Hypothalamus (tissue), 51 donors: ENCODE measurements at regions not wholly inside any gene's neighbourhood (a gene's known extent, or its start where the extent isn't known, plus 50 kb on each side); places are given as distances from the start of the nearest gene placed in this dataset.

ENCODE experiments used
- DNase-seq, 51 donors: peaks; one replicate each; lab custom pipeline; 2025; lab: John Stamatoyannopoulos, UW

GRCh38 chr7:45235905-45236304 lies 78.3 kb downstream of the RAMP3 start:
- DNase-seq: no peak

GRCh38 chr7:45236666-45237065 lies 79.1 kb downstream of the RAMP3 start:
- no peak for DNase-seq

GRCh38 chr7:45237788-45238461 lies 80.3 kb downstream of the RAMP3 start:
- no peak for DNase-seq

DNA sequence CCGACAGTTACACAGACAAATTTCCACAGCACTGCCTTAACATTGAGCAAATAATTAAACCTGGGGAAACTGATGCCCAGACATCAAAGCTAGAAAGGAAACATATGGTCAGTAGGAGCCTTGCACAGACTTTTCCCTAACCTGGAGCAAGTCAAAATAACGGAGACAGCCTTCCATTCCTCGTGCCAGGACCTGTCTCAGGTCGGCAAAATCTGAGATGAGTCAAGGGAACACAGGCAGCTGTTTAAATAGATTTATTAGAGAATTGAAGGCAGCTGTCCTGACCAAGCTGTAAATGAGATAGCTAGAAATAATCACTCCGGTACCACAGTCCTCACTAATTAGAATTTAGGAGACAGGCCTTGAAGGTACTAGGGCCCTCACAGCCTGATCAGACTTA lies 81.2 kb downstream of the RAMP3 start:
- DNase-seq: no peak

DNA sequence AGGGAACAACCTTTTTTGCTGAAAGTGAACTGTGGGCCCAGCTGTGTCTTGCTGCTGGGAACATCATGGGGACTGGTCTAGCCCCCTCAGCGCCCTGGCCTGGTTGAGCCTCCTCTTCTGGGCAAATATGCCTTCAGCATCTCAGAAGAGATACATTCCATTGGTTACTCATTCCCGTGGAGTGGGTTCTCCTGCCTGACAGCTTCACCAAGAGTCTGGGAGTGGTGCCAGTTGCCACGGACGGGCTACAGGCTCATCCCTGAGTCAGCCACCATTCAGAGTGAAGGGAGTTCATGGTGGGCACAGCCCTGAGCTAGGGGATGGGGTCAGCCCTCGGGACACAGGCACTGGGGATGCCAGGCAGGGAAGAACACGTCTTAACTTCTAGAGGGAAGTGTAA lies 81.9 kb downstream of the RAMP3 start:
- DNase-seq: no peak

DNA sequence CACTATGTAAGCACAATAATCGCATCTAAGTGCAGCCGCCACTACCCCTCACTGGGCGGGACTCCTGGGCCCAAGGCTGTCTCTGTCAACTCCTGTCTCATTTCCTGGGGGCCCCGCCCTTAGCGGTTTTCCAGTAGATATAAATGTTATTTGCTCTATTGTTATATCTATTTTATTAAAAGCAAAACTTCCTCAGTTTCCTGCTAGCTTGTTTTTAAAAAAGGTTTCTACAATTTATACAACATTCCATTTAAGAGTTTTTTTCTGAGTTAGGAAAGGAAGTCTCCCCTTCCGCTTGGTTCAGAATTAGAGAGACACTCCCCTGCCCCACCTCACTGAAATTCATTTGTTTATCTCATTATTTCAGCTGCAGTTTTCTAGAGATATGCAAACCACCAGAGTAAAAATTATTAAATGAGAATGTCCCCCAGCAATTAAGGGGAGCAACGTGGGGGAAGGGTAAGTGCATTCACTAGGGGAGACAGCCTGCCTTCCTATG lies 82.7 kb downstream of the RAMP3 start:
- no peak for DNase-seq

- DNase-seq: no peak
Measured at GRCh38 chr7:45240926-45241325, 83.3 kb downstream of the RAMP3 start.

GRCh38 chr7:45241339-45242109 lies 83.9 kb downstream of the RAMP3 start:
- no peak for DNase-seq

DNA sequence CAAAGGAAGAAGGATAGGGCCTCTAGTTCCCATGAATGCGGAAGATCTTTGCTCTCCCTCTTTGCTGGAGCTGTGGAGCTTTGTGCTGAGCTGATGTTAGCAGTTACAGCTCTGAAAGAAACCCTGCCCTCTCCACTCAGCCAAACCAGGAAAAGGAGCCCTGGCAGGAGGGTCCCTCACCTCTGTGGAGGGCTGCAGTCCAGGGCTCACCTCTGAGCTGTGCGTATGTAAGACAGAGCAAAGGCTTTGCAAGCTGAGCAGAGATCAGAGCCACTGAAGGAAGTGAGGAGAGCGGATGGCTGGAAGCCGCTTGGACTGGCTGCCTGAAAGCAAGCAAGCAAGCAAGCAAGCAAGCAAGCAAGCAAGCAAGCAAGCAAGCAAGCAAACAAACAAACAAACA lies 84.7 kb downstream of the RAMP3 start:
- no peak for DNase-seq

- DNase-seq: no peak
Measured at GRCh38 chr7:45242698-45243097, 85.1 kb downstream of the RAMP3 start.

GRCh38 chr7:45244981-45245380 lies 87.4 kb downstream of the RAMP3 start:
- DNase-seq: no peak

DNA sequence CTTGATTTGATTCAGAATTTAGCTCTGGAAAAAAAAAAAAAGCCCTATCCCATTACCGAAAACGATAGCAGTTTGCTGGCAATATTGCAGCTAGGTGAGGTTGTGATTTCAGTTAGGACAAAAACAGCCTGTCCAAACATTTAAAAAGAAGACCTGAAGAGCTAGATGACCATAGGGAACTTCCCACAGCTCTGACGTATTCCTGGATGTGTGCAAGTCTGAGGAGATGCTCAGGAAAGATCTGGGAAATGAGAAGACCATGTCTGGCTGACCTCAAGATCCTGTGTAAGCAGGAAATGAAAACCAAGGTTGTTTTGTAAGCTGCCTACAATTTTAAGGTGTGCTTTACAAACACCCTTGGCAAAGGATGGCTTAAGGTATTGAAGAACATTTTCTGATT lies 88.7 kb downstream of the RAMP3 start:
- no peak for DNase-seq

DNA sequence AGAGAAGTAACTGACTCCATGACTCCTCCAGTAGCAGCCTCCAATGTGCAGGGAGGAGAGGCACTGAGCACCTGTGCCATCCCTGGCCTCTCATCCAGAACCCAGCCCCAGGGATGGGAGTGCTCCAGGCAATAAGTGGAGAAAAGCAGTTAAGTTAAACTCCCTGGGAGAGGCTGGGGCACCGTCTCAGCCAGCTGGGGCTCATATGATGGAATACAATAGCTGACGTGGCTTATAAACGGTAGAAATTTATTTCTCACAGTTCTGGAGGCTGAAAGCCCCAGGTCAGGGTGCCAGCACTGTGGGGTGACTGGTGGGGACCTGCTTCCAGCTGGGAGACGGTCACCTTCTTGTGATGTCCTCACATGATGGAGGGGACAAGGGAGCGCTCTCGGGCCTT lies 94.7 kb downstream of the RAMP3 start:
- no peak for DNase-seq

- DNase-seq: no peak
Measured at GRCh38 chr7:45252857-45253256, 95.3 kb downstream of the RAMP3 start.

- no peak for DNase-seq
Measured at GRCh38 chr7:45253368-45253767, 95.8 kb downstream of the RAMP3 start.

GRCh38 chr7:45255187-45255586 lies 97.6 kb downstream of the RAMP3 start:
- DNase-seq: no peak

DNA sequence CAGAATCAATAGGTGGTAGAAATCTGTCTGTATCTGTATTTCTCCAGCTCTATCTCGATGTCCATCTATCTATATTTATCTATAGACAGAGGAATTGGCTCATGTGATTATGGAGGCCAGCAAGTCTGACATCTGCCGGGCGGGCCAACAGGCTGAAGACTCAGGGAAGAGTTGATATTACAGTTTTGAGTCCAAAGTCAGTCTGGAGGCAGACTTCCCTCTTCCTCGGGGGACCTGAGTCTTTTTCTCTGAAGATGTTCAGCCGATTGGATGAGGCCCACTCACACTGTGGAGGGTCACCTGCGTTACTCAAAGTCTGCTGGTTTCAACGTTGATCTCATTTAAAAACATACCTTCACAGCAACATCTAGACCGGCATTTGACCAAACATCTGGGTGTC lies 98.7 kb downstream of the RAMP3 start:
- no peak for DNase-seq

- no peak for DNase-seq
Measured at GRCh38 chr7:45256775-45257174, 99.2 kb downstream of the RAMP3 start.

DNA sequence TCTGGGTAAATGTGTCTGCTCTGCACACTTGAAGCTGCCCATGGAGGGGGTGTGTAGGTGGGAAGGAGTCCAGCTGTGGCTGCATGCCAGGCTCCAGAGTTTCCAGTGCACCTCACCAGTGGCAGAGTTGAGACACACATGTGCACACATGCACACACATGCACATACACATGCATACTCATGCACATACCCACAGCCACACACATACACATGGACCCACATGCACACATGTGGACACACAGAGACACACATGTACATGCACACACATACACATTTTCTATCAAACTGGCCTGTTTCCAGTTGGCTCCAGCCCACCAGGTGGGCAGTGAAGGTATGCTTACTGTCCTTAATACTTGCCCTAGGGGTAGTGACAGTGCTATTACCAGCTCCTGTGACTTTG lies 99.7 kb downstream of the RAMP3 start:
- no peak for DNase-seq

DNA sequence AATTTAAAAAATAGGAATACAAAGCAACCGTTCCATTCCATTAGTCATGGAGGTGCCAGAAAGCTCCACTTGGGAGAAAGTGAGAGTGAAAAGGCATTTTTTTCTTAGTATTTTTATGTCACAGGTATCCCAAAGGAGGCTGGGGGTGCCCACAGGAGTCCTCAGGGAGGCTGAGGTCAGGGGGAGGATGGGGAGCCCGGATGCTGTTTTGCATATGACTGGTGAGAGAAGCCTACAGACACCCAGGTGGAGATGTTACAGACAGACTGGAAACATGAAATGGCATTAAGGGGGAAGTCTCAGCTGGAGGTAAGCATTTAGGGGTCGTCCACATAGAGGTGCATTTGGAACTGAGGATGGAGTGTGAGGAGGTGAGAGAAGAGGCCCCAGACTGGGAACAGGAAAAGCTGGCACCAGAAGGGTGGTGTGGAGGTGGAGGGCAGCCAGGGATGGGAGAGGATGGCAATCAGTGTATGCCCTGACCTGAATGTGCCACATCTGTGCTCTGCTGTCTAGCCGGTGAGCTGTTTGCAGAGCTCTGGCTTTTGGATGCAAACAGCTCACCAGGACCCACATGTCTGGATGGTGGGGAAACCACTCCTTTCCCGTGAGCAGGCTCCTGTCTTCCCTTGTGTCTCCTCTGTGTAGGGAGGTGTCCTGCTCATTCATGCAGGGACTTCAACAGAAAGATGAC lies 101.1 kb downstream of the RAMP3 start:
- no peak for DNase-seq

DNA sequence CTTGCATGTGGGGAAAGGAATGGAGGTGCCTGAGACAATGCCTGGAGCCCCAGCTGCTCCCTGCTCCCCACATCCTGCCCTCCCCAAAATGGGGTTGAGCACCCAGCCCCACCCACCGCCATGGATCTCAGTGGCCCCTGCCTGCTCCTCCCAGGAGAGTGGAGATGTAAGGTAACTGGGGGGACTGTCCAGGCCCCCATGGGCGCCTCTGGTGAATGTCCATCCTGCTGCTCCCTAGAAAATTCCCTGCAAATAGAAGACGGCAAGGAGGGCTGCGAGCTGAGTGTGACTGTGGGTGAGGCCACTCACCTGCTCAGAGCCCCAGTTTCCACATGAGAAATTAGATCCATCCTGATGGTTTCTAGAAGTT lies 101.6 kb downstream of the RAMP3 start:
- DNase-seq: no peak
